Gastroesophageal sphincter (tissue), 2 donors: ENCODE measurements at regions not wholly inside any gene's neighbourhood (a gene's known extent, or its start where the extent isn't known, plus 50 kb on each side); places are given as distances from the start of the nearest gene placed in this dataset.

Source experiments
- EP300 ChIP-seq: sonication (generic); formaldehyde crosslinking; IDR thresholded peaks from one replicate; pipeline ENCODE4 v1.6.1; 2017; ENCODE audit warnings: antibody characterized with exemption, mild to moderate bottlenecking
- POLR2AphosphoS5 ChIP-seq: sonication (generic); formaldehyde crosslinking; IDR thresholded peaks from one replicate; pipeline ENCODE4 v1.6.1; 2017; ENCODE audit warnings: antibody characterized with exemption

GRCh38 chr7:96770758-96771157 lies 61.1 kb upstream of the SEM1 start:
- TF ChIP-seq POLR2AphosphoS5 (no peak), EP300 (no peak)
